ENCODE measurements at regions not wholly inside any gene's neighbourhood (a gene's known extent, or its start where the extent isn't known, plus 50 kb on each side); places are given as distances from the start of the nearest gene placed in this dataset.
A peak's percentile ranks its signal among the peaks of the same experiment; 100 is the strongest.
"Not testable (repeated sequence)": the region's sequence is repeated elsewhere in the genome, so short reads cannot be mapped to it uniquely, and the experiment has no call there.

- not testable (repeated sequence) for H3K4me1 Mint-ChIP-seq (ENCODE audit: low read depth); H3K36me3 Mint-ChIP-seq (ENCODE audit: insufficient read depth in 2 of 2); DNase-seq; ATAC-seq (replicated peaks in 1 of 2); H3K27ac Mint-ChIP-seq; H3K4me3 Mint-ChIP-seq; H3K9me3 Mint-ChIP-seq
- peaks cover 19% of the 10 kb centered on the region for H3K27me3 Mint-ChIP-seq (ENCODE audit: low read depth)
Measured at GRCh38 chr3:130151555-130151954, 69.9 kb downstream of the ALG1L2 start.

- H3K27me3 Mint-ChIP-seq (ENCODE audit: low read depth) = peaks cover 19% of the 10 kb centered on the region
- H3K36me3 Mint-ChIP-seq (ENCODE audit: insufficient read depth in 2 of 2); DNase-seq; H3K4me1 Mint-ChIP-seq (ENCODE audit: low read depth); H3K4me3 Mint-ChIP-seq; ATAC-seq (replicated peaks in 1 of 2); H3K9me3 Mint-ChIP-seq; H3K27ac Mint-ChIP-seq: not testable (repeated sequence)
Measured at GRCh38 chr3:130153247-130153646, 71.6 kb downstream of the ALG1L2 start.

GRCh38 chr3:130155464-130155863 is 73.8 kb downstream of the ALG1L2 start:
- H3K27ac Mint-ChIP-seq; H3K4me3 Mint-ChIP-seq; H3K36me3 Mint-ChIP-seq (ENCODE audit: insufficient read depth in 2 of 2); H3K4me1 Mint-ChIP-seq (ENCODE audit: low read depth); H3K9me3 Mint-ChIP-seq; ATAC-seq (replicated peaks in 1 of 2); DNase-seq: not testable (repeated sequence)
- H3K27me3 Mint-ChIP-seq (ENCODE audit: low read depth) = peaks cover 11% of the 10 kb centered on the region

- not testable (repeated sequence) for H3K4me3 Mint-ChIP-seq; ATAC-seq (replicated peaks in 1 of 2); H3K27ac Mint-ChIP-seq; H3K4me1 Mint-ChIP-seq (ENCODE audit: low read depth); H3K9me3 Mint-ChIP-seq; H3K36me3 Mint-ChIP-seq (ENCODE audit: insufficient read depth in 2 of 2); DNase-seq; H3K27me3 Mint-ChIP-seq (ENCODE audit: low read depth)
Measured at GRCh38 chr3:130166856-130167255, 85.2 kb downstream of the ALG1L2 start.

GRCh38 chr3:130175195-130175594 is 93.6 kb downstream of the ALG1L2 start:
- H3K36me3 Mint-ChIP-seq (ENCODE audit: insufficient read depth in 2 of 2); ATAC-seq (replicated peaks in 1 of 2); H3K27me3 Mint-ChIP-seq (ENCODE audit: low read depth); H3K4me3 Mint-ChIP-seq; DNase-seq; H3K27ac Mint-ChIP-seq; H3K9me3 Mint-ChIP-seq: not testable (repeated sequence)
- H3K4me1 Mint-ChIP-seq (ENCODE audit: low read depth) = peaks cover 19% of the 10 kb centered on the region

- not testable (repeated sequence) for DNase-seq; H3K27ac Mint-ChIP-seq; H3K9me3 Mint-ChIP-seq; H3K27me3 Mint-ChIP-seq (ENCODE audit: low read depth); ATAC-seq (replicated peaks in 1 of 2); H3K4me3 Mint-ChIP-seq; H3K36me3 Mint-ChIP-seq (ENCODE audit: insufficient read depth in 2 of 2)
- H3K4me1 Mint-ChIP-seq (ENCODE audit: low read depth) = peaks cover 19% of the 10 kb centered on the region
Measured at GRCh38 chr3:130176476-130177256, 95.0 kb downstream of the ALG1L2 start.

GRCh38 chr3:130178835-130179234 is 97.2 kb downstream of the ALG1L2 start:
- DNase-seq = peak in 1 of 2 donors; percentile 2
- peak overlapping the region; percentile 73 for H3K27ac Mint-ChIP-seq
- H3K4me1 Mint-ChIP-seq (ENCODE audit: low read depth) = peaks cover 19% of the 10 kb centered on the region
- not testable (repeated sequence) for H3K36me3 Mint-ChIP-seq (ENCODE audit: insufficient read depth in 2 of 2); H3K9me3 Mint-ChIP-seq; ATAC-seq (replicated peaks in 1 of 2); H3K27me3 Mint-ChIP-seq (ENCODE audit: low read depth)
- peak overlapping the region; percentile 66 to 84 for H3K4me3 Mint-ChIP-seq

GRCh38 chr3:130179353-130179970 is 97.8 kb downstream of the ALG1L2 start:
- Mint-ChIP-seq H3K4me3 (peak overlapping the region; percentile 66 to 84), H3K27ac (peak overlapping the region; percentile 73), H3K4me1 (ENCODE audit: low read depth) (peaks cover 19% of the 10 kb centered on the region)
- H3K36me3 Mint-ChIP-seq (ENCODE audit: insufficient read depth in 2 of 2); H3K9me3 Mint-ChIP-seq; H3K27me3 Mint-ChIP-seq (ENCODE audit: low read depth); ATAC-seq (replicated peaks in 1 of 2): not testable (repeated sequence)
- peak; percentile 34 to 45 for DNase-seq

- ATAC-seq (replicated peaks in 1 of 2); H3K9me3 Mint-ChIP-seq; H3K4me3 Mint-ChIP-seq; H3K27me3 Mint-ChIP-seq (ENCODE audit: low read depth); H3K27ac Mint-ChIP-seq; DNase-seq; H3K36me3 Mint-ChIP-seq (ENCODE audit: insufficient read depth in 2 of 2): not testable (repeated sequence)
- peaks cover 19% of the 10 kb centered on the region for H3K4me1 Mint-ChIP-seq (ENCODE audit: low read depth)
Measured at GRCh38 chr3:130182475-130182874, 100.8 kb downstream of the ALG1L2 start.

GRCh38 chr3:130183689-130184088 is 102.1 kb downstream of the ALG1L2 start:
- not testable (repeated sequence) for H3K9me3 Mint-ChIP-seq; H3K36me3 Mint-ChIP-seq (ENCODE audit: insufficient read depth in 2 of 2); ATAC-seq (replicated peaks in 1 of 2); H3K27me3 Mint-ChIP-seq (ENCODE audit: low read depth); H3K4me3 Mint-ChIP-seq; DNase-seq; H3K27ac Mint-ChIP-seq
- H3K4me1 Mint-ChIP-seq (ENCODE audit: low read depth) = peaks cover 14% of the 10 kb centered on the region

- not testable (repeated sequence) for H3K27me3 Mint-ChIP-seq (ENCODE audit: low read depth); H3K4me1 Mint-ChIP-seq (ENCODE audit: low read depth); H3K27ac Mint-ChIP-seq; DNase-seq; ATAC-seq (replicated peaks in 1 of 2); H3K36me3 Mint-ChIP-seq (ENCODE audit: insufficient read depth in 2 of 2); H3K4me3 Mint-ChIP-seq; H3K9me3 Mint-ChIP-seq
Measured at GRCh38 chr3:130184152-130185024, 102.8 kb downstream of the ALG1L2 start.

- DNase-seq; ATAC-seq (replicated peaks in 1 of 2); H3K4me3 Mint-ChIP-seq; H3K9me3 Mint-ChIP-seq; H3K36me3 Mint-ChIP-seq (ENCODE audit: insufficient read depth in 2 of 2); H3K4me1 Mint-ChIP-seq (ENCODE audit: low read depth); H3K27ac Mint-ChIP-seq; H3K27me3 Mint-ChIP-seq (ENCODE audit: low read depth): not testable (repeated sequence)
Measured at GRCh38 chr3:130201272-130201671, 119.6 kb downstream of the ALG1L2 start.

GRCh38 chr3:130203633-130204032 is 122.0 kb downstream of the ALG1L2 start:
- H3K9me3 Mint-ChIP-seq; DNase-seq; H3K4me3 Mint-ChIP-seq; H3K4me1 Mint-ChIP-seq (ENCODE audit: low read depth); H3K27ac Mint-ChIP-seq; ATAC-seq (replicated peaks in 1 of 2); H3K27me3 Mint-ChIP-seq (ENCODE audit: low read depth); H3K36me3 Mint-ChIP-seq (ENCODE audit: insufficient read depth in 2 of 2): not testable (repeated sequence)

Data from activated T-cell treated with anti-CD3 and anti-CD28 coated beads, Interleukin-2, amount 50 U/mL, for 72 hours (primary cell).